B cell (primary cell): ENCODE measurements at regions not wholly inside any gene's neighbourhood (a gene's known extent, or its start where the extent isn't known, plus 50 kb on each side); places are given as distances from the start of the nearest gene placed in this dataset.

Experiments used
- CTCF ChIP-seq: fragments of 200-600 bp; IDR thresholded peaks from one replicate; pipeline ENCODE4 v1.8.0; 2022; ENCODE audit warnings: antibody characterized with exemption, mild to moderate bottlenecking
- EZH2 ChIP-seq: IDR thresholded peaks from 2 replicates; pipeline ENCODE4 v1.6.1; 2012; ENCODE audit warnings: borderline replicate concordance, low read depth, mild to moderate bottlenecking, moderate library complexity, low read length; ENCODE audit not compliant: insufficient read depth, poor library complexity, severe bottlenecking

- no peak for TF ChIP-seq EZH2
- no peak for TF ChIP-seq CTCF
These were observed 1336.6 kb downstream of the BRINP3 start for GRCh38 chr1:189141056-189141455.
